ENCODE measurements at regions not wholly inside any gene's neighbourhood (a gene's known extent, or its start where the extent isn't known, plus 50 kb on each side); places are given as distances from the start of the nearest gene placed in this dataset.

DNA sequence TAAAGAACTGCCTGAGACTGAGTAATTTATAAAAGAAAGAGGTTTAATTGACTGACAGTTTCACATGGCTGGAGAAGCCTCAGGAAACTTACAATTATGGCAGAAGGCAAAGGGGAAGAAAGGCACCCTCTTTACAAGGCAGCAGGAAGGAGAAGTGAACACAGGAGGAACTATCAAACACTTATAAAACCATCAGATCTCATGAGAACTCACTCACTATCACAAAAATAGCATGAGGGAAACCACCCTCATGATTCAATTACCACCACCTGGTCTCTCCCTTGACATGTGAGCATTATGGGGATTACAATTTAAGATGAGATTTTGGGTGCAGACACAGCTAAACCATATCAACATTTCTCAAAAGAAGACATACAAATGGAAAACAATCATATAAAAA is 266.3 kb downstream of the EPM2A start:
- DNase-seq = no peak

DNA sequence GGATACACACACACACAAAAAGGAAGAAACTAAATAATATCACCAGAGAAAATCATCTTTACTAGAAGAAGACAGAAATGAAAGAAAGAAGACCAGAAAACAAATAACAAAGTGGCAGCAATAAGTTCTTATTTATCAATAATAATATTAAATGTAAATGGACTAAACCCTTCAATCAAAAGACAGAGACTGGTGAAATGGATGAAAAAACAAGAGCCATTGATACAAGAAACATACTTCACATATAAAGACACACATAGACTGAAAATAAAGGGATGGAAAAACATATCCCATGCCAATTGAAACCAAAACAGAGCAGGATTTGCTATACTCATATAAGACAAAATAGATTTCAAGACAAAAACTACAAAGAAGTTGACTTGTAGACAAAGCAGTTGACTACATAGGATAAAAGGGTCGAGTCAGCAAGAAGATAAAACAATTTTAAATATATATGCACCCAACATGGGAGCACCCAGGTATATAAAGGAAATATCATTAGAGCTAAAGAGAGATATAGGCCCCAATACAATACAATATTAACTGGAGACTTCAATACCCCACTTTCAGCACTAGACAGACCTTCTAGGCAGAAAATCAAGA is 259.4 kb downstream of the EPM2A start:
- DNase-seq = no peak

DNA sequence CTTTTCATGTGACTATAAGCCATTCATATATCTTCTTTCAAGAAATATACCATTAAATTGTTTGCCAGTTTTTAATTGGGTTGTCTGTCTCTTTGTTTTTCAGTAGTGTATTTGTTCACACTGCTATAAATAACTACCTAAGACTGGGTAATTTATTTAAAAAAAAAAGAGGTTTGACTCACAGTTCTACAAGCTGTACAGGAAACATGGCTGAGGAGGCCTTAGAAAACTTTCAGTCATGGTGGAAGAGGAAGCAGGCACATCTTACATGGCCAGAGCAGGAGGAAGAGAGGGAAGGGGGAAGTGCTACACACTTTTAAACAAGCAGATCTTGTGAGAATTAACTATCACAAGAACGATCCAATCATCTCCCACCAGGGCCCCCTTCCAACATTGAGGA is 255.3 kb downstream of the EPM2A start:
- no peak for DNase-seq

DNA sequence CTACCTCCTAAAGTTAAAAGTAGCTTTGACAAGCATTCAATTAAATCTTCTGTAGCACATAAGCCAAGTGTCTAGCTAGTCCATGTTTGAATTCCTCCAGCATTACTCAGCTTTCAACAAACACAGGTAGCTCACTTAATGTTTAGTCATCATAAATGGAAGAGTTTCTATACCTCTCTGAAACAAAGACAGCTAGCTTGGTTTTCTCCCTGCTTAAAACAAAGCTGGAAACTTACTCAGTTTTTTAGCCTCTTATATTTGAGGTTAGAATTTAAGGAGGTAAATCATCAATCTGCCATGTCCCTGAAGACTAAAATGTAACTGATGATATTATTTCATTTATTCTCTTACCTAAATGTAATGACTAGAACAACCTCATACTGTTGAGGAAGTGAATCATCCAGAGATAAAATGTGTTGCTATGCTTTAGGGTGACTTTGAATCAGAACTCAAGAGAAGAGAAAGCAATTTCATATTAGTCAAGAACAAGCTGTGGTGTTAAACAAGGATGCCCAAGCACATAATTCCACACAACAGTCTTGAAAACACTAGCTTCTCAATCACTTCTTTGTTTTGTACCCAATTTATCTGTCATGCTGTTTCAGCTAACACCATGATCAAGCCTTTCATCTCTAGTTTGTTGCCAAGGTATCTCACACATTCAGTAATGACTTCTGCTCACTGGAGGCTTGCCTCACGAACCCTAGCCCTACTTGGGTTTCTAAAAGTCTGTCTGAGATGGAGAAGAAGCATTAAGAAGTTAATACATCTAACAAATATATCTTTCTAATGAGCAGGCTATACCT is 251.9 kb downstream of the EPM2A start:
- no peak for DNase-seq

DNA sequence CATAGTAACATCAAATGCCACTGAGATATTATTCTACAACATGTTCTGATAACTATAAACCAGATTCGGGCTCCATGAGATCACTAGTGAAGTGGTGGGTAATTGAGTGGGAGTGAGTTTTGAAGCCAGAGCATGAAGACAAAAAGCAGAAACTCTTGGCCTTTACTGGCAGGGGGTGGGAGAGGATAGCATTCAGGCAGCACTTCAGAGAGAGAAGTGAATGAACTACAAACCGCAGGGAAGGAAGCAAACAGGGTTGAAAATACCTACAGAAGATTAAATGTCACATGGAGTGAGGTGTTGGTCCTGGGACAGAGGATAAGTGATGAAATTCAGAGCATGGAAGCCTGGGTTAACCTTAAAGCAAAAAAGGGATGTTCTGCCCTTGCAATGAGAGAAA is 250.0 kb downstream of the EPM2A start:
- DNase-seq = no peak

DNA sequence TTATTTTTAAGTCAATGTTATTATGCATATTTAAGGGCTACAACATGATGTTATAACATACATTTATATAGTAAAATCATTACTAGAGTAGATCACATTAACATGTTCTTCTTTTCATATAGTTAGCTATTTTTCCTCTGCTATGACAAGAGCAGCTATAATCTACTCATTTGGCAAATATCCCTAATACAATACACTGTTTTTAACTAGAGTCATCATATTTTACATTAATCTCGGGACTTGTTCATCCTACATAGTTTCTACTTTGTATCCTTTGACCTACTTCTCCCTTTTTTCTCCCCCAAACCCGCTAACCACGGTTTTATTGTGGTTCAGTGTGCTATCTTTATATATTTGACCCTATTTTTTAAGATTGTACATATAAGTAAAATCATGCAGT is 249.0 kb downstream of the EPM2A start:
- DNase-seq = no peak

DNA sequence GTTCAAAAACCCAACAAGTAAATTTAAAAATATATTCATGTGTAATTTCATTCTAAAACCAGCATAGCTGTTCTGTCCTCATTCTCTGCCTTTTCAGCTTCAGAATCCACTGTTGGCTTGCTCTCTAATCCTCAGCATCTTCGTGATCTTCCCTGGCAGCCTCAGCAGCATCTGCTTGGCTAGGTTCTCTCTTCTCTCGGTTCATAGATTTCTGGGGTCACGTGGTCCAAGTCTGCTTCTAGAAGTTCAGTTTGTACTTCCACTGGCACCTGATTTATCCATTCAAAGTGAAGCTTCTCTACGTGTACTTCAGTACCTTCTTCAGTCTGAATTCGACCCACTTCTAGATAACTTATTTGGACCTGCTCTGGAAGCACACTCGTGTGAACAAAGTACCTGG is 245.7 kb downstream of the EPM2A start:
- no peak for DNase-seq

DNA sequence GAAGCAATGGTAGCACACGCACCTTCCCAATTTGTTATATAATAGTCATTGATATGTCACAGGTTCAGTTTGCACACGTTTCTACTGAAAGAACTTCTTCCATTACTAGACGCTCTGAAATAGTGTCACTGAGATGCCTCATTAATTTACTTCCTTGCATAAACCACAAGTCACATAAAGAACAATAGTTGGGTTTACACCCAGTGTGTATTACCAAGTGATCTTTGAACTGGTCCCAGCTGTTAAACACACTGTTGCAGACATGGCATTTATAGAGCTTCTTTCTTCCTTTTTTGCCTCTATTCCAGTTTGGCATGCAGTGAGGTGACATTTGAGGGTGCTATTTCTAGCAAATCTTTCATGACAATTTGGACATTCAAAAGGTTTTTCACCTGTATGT is 245.3 kb downstream of the EPM2A start:
- DNase-seq = no peak

DNA sequence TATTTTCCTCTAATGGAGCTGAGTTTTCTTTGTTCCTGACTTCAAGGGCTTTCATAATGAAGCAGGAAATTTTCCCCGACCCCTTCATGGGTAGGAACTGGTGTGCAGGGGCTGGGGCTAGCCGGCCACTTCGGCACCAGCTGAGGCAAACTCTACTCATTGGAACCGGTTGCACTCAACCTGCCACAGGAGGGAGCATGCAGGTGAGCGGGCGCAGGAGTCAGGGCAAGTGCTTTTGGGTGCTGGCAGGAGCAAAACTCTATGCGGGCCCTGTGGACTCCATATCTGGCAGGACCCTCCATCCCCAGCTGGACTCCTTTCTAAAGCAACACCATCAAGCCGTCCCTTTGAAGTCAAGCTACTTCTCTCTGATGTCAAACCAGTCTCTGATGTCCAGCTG is 244.2 kb downstream of the EPM2A start:
- DNase-seq = no peak

DNA sequence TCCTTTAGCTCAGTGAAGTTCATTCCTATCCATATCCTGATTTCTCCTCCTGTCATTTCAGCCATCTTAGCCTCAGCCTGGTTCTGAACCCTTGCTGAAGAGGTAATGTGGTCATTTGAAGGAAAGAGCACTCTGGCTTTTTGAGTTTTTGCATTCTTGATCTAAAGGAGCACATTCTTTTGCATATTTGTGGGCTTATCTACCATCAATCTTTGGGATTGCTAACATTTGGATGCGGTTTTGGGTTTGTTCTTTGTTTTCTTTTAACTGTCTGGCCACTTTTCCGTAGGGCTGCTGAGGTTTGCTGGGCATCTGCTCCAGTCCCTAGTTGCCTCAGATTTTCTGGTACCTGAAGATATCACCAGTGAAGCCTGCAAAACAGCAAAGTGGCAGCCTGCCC is 238.3 kb downstream of the EPM2A start:
- DNase-seq = no peak

DNA sequence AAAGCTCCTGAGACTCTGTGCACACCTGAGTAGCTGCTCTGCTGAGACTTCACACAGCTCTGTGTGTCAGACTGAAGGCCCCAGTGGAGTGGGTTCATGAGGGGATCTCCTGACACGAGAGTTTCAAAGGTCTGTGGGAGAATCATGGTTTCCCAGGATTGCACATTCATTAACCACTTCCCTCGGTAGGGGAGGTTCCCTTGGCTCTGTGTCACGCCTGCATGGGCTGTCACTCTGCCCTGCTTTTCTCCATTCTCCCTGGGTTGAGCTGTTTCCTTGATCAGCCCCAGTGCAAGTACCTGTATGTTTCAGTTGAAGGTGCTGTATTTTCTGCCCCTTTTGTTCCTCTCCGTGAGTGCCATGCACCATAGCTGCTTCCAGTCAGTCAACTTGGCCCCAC is 236.9 kb downstream of the EPM2A start:
- no peak for DNase-seq

DNA sequence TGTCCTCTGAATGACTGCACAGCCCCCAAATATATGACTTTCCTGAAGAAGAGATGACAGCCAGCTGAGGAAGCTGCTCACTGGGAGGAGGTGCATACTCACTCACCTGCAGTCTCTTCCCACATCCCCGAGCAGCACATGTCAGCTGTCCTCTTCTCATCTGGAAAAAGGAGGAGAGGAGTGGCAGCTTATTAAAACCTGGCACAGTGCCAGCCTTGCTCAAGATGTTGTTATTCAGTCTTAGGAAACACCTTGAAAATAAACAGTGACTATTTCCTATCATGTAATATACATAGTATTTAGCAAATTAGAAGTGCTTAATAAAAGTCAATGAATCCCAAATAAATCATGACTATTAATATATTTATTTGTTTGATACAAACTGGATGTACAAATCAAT is 232.9 kb downstream of the EPM2A start:
- peak; percentile 10 for DNase-seq

DNA sequence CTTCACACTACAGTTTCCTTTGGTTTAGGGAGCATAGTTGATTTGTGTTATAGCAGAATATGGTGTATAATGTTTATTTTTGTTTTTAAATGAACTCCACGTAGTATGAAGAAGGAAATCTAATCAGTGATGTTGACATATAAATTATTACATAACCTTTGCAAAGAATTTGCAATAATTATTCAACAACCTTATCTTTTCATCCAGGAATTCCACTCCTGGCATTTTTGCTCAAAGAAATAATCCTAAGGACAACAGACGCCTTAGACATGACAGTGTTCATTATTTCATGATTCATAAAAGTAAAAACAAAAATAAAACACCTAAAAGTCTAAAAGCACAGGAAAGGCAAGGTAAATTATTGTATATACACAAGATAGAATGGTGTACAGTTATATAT is 229.2 kb downstream of the EPM2A start:
- no peak for DNase-seq

DNA sequence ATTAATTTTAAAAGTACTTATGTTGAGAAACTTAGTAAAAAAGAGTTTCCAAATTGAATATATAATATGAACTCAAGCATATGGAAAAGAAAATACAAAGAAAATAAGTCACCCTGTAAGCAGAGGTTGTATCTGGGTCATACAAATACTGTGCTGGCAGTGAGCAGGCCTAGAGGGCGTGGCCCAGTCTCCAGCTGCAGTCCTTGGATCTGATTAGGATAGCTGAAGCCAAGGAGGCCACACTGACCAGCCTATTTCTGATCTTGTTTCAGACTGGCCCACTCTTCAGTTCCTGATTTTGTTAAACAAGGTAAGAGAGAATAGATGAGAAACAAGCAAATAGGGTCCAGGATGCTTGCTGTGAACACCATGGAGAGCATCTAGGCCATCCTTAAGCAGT is 228.8 kb downstream of the EPM2A start:
- no peak for DNase-seq

DNA sequence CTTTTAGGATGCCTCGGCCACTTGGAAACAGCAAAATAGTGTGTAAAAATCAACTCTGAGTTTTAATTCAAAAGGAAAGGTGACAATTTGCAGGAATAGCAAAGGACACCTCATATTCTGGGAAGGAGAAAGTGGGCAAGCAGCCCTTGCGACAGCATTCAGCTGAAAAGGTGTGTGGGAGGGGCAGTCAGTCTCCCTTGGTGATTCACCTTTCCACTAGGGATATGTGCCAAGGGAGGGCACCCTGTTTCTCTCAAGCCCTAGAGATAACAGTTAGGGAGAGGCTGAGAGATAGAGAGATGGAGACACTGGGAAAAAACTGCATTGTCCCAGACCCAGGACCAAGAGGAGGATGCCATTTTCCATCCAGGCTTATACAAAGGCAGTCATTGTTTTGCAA is 228.1 kb downstream of the EPM2A start:
- no peak for DNase-seq

DNA sequence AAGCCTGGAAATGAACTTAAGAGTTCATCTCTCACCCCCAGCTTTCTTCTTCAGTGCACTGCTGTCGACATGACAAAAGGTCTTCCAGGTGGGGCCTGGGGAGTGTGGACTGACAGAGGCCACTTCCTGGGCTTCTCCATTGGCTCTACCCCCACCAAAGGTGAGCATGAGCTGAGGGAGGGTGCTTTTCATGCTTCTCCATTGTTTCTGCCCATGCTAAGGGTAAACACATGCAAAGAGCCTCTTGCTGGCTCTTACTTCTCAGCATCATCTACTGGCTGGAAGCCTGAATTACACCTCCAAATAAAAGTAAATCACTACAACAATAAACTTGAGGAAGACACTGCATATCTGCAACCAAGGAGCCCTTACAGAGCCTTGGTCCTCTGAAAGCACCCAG is 227.2 kb downstream of the EPM2A start:
- no peak for DNase-seq

DNA sequence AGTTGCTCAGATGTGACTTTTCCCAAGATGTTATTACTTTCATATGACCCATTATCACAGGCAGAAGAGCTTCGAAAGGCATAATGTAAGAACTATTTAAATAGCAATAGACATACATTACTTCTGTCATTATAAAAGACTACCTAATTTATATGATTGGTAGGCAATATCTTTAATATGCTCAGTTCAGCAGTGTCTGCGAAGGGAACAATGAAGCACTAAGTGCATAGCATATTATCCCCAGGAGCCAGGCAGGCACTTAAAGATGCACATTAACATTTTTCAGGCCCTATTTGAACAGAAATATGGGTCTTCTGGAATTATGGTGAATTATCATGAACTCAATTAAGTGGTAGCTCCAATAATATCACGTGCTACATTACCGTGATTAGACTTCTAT is 217.8 kb downstream of the EPM2A start:
- DNase-seq = no peak

DNA sequence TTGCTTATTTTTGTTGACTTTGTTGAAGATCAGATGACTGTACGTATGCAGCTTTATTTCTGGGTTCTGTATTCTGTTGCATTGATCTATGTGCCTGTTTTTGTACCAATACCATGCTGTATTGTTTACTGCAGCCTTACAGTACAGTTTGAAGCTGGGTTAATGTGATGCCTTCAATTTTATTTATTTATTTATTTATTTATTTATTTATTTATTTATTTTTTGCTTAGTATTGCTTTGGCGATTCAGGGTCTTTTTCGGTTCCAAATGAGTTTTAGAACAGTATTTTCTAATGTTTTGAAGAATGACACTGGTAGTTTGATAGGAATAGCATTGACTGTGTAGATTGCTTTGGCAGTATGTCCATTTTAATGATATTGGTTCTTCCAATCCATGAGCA is 210.3 kb downstream of the EPM2A start:
- DNase-seq = no peak

DNA sequence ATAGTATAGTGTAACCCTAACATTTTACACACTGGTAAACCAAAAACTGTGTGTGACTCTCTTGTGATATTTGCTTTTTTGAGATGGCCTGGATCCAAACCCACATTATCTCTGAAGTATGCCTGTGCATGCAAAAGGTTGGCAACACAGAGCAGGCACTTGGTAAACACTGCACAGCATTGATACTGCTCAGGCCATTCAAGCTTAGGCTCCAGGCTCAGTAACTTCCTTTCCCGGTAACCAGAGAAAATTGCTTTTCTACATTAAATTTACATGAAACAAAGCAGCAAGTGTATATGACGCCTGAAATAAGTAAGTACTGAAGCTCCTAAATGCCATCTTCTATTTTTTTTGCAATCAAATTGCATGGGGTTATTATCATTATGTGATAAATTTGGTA is 205.7 kb downstream of the EPM2A start:
- no peak for DNase-seq

DNA sequence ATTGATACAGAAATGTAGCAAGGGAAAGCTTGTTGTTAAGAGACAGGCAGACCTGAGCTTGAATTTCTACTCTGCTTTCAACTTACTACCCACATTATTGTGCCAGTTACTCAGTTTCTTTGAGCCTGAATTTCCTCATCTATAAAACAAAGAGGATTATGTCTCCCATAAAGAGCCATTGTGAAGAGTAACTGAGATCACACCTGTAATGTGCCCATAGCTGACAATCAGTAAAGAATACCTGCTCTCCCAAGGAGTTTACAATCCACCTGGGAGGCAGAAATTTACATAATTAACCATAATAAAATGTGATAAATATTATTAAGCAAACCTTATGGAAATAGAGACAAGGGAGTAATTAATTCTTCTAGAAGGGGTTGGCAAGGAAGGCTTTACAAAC is 204.9 kb downstream of the EPM2A start:
- DNase-seq = no peak

DNA sequence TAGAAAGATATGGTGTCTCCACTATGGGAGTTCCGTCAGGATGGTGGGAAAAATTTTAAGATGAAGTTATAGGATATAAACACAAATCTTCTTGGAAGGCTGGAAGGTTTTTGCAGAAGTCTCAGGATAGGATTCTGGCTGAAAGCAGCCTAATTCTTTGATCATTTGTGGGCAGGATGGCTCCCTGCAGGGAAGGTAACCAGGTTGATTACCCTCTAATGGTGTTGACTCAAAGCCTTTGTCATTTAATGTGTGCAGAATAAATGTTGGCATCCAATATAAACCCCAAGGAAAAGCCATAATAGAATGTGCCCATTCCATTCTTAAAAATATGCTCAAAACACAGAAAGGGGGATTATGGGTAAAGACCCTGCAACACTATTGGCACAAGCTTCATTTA is 204.3 kb downstream of the EPM2A start:
- DNase-seq = no peak

DNA sequence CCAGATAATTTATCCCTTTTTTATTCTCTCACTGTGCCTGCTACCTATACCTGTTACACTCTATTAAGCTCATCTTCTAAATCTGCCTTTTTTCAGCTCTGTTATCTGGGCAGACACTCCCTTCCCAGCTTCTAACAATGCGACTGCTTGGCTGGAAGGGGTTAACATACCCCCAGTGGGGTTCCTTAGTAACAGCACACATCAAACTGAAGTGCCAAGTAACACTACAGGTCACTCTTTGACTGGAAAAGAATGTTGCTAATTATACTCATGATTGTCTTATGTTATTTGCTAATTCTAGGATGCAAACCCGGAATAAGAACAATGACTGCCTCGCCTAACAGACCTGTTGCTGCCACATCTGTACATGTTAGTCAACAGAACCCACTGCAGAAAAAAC is 203.5 kb downstream of the EPM2A start:
- no peak for DNase-seq

DNA sequence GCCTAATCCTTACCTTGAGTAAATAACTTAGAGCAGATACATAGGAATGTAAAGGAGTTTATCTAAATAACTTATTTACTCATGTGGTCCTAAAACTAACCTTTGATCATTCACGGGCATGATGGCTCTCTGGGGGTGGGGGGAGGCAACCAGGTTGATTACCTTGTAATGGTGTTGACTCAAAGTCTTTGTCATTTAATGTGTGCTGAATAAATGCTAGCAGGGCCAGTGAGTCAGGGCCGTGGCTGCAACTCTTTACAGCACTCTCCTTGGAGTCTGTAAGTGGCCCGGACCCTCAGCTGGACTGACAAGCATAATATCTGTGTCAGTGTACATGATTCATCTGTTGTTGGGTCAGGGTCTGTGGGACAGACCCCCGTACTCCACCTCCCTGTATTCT is 203.0 kb downstream of the EPM2A start:
- no peak for DNase-seq

DNA sequence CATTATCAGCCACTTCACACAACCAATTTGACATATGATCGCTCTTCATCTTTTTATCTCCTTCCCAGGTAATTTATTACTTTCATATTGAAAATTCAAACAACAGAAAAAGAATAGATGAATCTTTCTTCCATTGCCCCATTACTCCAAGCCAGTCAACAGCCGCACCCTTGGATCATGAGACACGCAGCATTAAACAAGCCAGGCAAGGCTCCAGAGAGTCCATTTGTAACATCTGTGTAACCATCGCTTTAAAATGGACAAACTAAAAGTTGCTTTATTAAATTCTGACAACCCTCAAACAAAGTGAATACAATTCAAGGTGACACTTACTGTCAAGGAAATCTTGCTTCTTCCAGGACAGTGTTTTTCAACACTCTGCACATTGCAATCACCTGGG is 200.3 kb downstream of the EPM2A start:
- DNase-seq = peak; percentile 52

DNA sequence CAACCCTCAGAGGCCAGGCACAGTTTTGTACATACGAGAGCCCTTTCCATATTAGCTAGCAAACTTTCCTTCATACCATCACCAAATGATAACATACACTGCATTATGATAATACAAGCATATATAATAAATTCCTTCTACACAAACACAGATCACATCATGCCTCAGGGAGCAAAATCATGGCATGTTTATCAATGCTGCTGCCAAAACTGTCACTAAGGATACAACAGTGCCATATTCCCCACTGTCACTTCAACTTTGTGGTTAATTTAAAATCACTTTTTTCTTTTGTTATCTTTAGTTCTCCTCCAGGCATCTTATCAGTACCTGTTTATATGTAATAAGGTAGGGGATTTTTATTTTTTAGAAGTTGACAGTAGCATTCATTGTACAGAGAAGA is 196.3 kb downstream of the EPM2A start:
- DNase-seq = no peak
